Mesothelial cell of epicardium (in vitro differentiated cells): ENCODE measurements at regions not wholly inside any gene's neighbourhood (a gene's known extent, or its start where the extent isn't known, plus 50 kb on each side); places are given as distances from the start of the nearest gene placed in this dataset.

Experiments used
- DNase-seq, 2 experiments: peaks; one replicate each; pipeline ENCODE4 v3.0.0; 2021; ENCODE audit warnings: low spot score in 2 of 2; ENCODE audit not compliant: unreplicated experiment in 2 of 2
- H3K27ac Mint-ChIP-seq: 2 replicates; pipeline ENCODE4 v1.8.0; 2021; ENCODE audit warnings: mixed read lengths
- H3K27me3 Mint-ChIP-seq: 2 replicates; pipeline ENCODE4 v1.8.0; 2021; ENCODE audit warnings: low read depth, mixed read lengths
- H3K36me3 Mint-ChIP-seq: 2 replicates; pipeline ENCODE4 v1.8.0; 2021; ENCODE audit warnings: mixed read lengths
- H3K4me1 Mint-ChIP-seq: 2 replicates; pipeline ENCODE4 v1.8.0; 2021; ENCODE audit warnings: mixed read lengths
- H3K4me3 Mint-ChIP-seq: 2 replicates; pipeline ENCODE4 v1.8.0; 2021; ENCODE audit warnings: mild to moderate bottlenecking, moderate library complexity, mixed read lengths
- H3K9me3 Mint-ChIP-seq: 2 replicates; pipeline ENCODE4 v1.8.0; 2021; ENCODE audit warnings: mixed read lengths
- CTCF ChIP-seq: fragments of 200-600 bp; sonication (generic); IDR thresholded peaks from one replicate; pipeline ENCODE4 v1.5.0; 2021; ENCODE audit warnings: antibody characterized with exemption; ENCODE audit not compliant: unreplicated experiment

DNA sequence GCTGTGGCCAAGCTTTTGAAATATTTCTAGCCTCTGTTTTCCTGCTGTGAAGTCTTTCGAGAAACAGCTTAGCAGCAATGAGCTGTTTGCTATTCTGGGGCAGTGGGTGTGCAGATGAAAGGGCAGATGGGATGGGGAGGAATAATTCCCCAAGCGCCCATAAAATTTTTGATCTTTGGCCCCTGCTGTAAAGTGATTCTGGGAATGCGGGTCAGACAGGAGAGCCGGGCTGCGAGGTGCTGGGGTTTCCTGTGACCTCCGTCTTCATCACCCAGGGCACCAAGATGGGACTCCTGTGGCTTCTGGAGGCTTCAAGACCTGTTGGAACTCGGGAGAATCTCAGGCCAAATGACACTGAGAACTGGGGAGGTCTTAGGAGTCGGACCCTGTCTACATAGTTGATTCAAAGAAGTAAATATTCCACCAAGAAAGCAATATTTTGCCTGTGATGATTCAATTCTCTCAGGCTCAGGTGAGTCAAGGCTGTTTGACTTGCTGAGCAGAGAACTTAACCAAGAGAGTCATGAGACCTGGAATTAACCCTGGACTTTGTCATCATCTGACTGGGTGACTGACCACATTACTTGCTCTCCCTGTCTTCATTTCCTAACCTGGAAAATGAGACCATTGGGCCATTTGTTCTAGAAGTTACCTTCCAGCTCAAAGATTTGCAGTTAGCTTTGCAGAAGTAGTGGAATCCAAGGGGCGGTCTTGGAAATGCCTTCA lies 86.4 kb downstream of the POLR2M start:
- H3K36me3 Mint-ChIP-seq: no peaks in the 10 kb centered on the region
- H3K4me1 Mint-ChIP-seq: peaks cover 10% of the 10 kb centered on the region
- TF ChIP-seq CTCF: no peak
- H3K27ac Mint-ChIP-seq: no peak overlapping the region
- no peak for DNase-seq
- H3K27me3 Mint-ChIP-seq: peaks cover 12% of the 10 kb centered on the region
- no peak overlapping the region for H3K4me3 Mint-ChIP-seq
- no peaks in the 10 kb centered on the region for H3K9me3 Mint-ChIP-seq

GRCh38 chr15:57795261-57795660 lies 88.7 kb downstream of the POLR2M start:
- H3K4me1 Mint-ChIP-seq: no peaks in the 10 kb centered on the region
- H3K36me3 Mint-ChIP-seq: no peaks in the 10 kb centered on the region
- DNase-seq: no peak
- no peak overlapping the region for H3K4me3 Mint-ChIP-seq
- H3K27me3 Mint-ChIP-seq: peaks cover 7% of the 10 kb centered on the region
- TF ChIP-seq CTCF: no peak
- H3K27ac Mint-ChIP-seq: no peak overlapping the region
- peaks cover 4% of the 10 kb centered on the region for H3K9me3 Mint-ChIP-seq

DNA sequence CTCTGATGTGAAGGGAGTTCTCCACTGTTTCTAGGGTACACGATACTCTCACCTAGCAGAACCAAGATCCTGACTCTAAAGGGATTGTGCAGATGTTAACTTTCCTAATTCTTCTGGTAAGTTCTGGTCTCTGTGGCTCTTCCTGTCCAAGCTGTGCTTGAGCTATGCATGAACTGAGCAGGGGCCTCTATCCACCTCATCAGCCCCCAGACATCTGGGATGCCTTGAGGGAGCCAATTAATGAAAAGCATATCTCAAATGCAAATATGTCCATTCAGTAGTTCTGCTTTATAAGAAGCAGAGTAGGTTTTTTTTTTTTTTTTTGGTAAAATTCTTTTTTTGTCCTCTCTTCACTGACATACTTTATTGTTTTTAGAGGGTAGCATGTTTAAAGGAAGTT lies 89.6 kb downstream of the POLR2M start:
- no peak for DNase-seq
- no peak for TF ChIP-seq CTCF
- Mint-ChIP-seq H3K27me3 (peaks cover 4% of the 10 kb centered on the region), H3K36me3 (no peaks in the 10 kb centered on the region), H3K4me3 (no peak overlapping the region), H3K4me1 (no peaks in the 10 kb centered on the region), H3K27ac (no peak overlapping the region), H3K9me3 (peaks cover 12% of the 10 kb centered on the region)

DNA sequence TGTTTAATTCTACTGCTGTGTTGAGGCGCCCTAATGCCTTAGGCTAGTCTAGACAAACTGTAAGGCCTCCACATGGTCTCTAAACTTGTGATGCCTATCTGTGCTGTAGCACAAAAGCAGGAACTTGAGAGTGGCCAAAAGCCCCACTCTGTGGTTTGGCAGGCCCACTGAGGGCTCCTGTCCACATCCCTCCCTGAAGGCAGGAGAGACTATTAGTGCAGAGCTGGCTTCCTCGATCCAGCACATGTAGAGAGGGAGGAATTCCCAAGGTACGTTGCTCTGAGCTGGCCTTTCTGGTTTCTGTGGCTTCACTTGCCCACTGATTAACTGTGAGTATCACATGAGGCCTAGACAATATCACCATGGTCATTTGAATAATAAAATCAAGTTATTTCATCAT lies 90.6 kb downstream of the POLR2M start:
- no peak for TF ChIP-seq CTCF
- Mint-ChIP-seq H3K27me3 (peaks cover 4% of the 10 kb centered on the region), H3K9me3 (peaks cover 13% of the 10 kb centered on the region), H3K4me1 (no peaks in the 10 kb centered on the region), H3K36me3 (no peaks in the 10 kb centered on the region), H3K27ac (no peak overlapping the region), H3K4me3 (no peak overlapping the region)
- no peak for DNase-seq

DNA sequence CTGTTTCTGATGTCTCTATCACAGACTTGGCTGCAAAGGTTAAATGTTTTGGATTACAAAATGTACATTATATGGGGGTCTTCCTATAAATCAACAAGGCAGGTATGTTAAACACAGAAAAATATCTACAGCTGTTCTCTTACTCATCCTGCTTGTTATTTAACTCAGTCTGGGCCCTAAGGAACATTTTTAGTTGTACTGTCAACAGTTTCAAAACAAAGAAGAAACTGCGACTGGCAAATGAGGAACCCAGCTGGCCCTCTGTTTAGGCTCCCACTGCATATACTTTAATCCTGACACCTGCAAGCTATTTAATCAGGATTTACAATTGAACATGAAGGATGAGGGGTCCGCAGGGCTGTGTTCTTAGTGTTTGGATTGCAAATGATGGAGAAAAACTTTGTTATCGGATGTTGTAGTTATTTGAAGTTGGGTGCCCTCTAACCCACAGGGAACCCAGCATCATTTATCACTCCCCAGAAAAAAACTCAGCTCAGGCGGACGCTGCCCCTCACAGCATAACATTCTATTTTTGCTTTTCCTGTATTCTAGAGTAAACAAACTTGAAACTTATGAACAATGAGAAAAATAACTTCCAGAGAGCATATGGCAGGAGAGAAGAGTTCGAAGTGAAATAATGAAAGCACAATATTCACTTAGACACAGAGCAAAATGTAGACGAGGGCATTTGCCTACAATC lies 91.2 kb downstream of the POLR2M start:
- H3K4me1 Mint-ChIP-seq: no peaks in the 10 kb centered on the region
- H3K36me3 Mint-ChIP-seq: no peaks in the 10 kb centered on the region
- TF ChIP-seq CTCF: no peak
- H3K4me3 Mint-ChIP-seq: no peak overlapping the region
- H3K27ac Mint-ChIP-seq: no peak overlapping the region
- H3K27me3 Mint-ChIP-seq: peaks cover 3% of the 10 kb centered on the region
- no peak for DNase-seq
- peaks cover 13% of the 10 kb centered on the region for H3K9me3 Mint-ChIP-seq
